HEK293 (cell line): ENCODE measurements at regions not wholly inside any gene's neighbourhood (a gene's known extent, or its start where the extent isn't known, plus 50 kb on each side); places are given as distances from the start of the nearest gene placed in this dataset.
A peak's percentile ranks its signal among the peaks of the same experiment; 100 is the strongest.

Source experiments
- AEBP2 ChIP-seq: fragments of 450-650 bp; formaldehyde crosslinking; IDR thresholded peaks from 2 replicates; pipeline ENCODE4 v1.5.1; 2016; ENCODE audit warnings: missing biosample characterization, missing genetic modification characterization, borderline replicate concordance
- ATF2 ChIP-seq: fragments of 450-650 bp; formaldehyde crosslinking; IDR thresholded peaks from 2 replicates; pipeline ENCODE4 v1.5.1; 2016; ENCODE audit warnings: missing biosample characterization, missing genetic modification characterization, low read depth
- PATZ1 ChIP-seq: fragments of 450-650 bp; formaldehyde crosslinking; IDR thresholded peaks from 2 replicates; pipeline ENCODE4 v1.5.1; 2016; ENCODE audit warnings: missing biosample characterization, missing genetic modification characterization
- PBX3 ChIP-seq: sonication (generic); formaldehyde crosslinking; IDR thresholded peaks from 2 replicates; pipeline ENCODE4 v1.8.1; 2022; ENCODE audit warnings: mild to moderate bottlenecking, moderate library complexity, missing genetic modification reagents
- PRDM10 ChIP-seq: fragments of 450-650 bp; formaldehyde crosslinking; IDR thresholded peaks from 2 replicates; pipeline ENCODE4 v1.5.1; 2016; ENCODE audit warnings: missing biosample characterization, missing genetic modification characterization
- SP7 ChIP-seq: fragments of 450-650 bp; formaldehyde crosslinking; IDR thresholded peaks from 2 replicates; pipeline ENCODE4 v1.5.1; 2016; ENCODE audit warnings: missing biosample characterization, missing genetic modification characterization
- TRIM28 ChIP-seq: IDR thresholded peaks from 2 replicates; pipeline ENCODE4 v1.6.1; 2011; ENCODE audit warnings: low read length, control low read depth, borderline replicate concordance
- ZFP41 ChIP-seq: fragments of 450-650 bp; formaldehyde crosslinking; IDR thresholded peaks from 2 replicates; pipeline ENCODE4 v1.5.1; 2016; ENCODE audit warnings: missing biosample characterization, missing genetic modification characterization, borderline replicate concordance
- ZNF146 ChIP-seq: fragments of 450-650 bp; formaldehyde crosslinking; IDR thresholded peaks from 2 replicates; pipeline ENCODE4 v1.5.1; 2016; ENCODE audit warnings: missing biosample characterization, missing genetic modification characterization
- ZNF157 ChIP-seq: fragments of 450-650 bp; formaldehyde crosslinking; IDR thresholded peaks from 2 replicates; pipeline ENCODE4 v1.5.1; 2016; ENCODE audit warnings: missing biosample characterization, missing genetic modification characterization
- ZNF175 ChIP-seq: fragments of 450-650 bp; formaldehyde crosslinking; IDR thresholded peaks from 2 replicates; pipeline ENCODE4 v1.5.1; 2016; ENCODE audit warnings: missing biosample characterization, missing genetic modification characterization
- ZNF18 ChIP-seq: fragments of 450-650 bp; formaldehyde crosslinking; IDR thresholded peaks from 2 replicates; pipeline ENCODE4 v1.5.1; 2016; ENCODE audit warnings: missing biosample characterization, missing genetic modification characterization
- ZNF26 ChIP-seq: fragments of 450-650 bp; formaldehyde crosslinking; IDR thresholded peaks from 2 replicates; pipeline ENCODE4 v1.5.1; 2016; ENCODE audit warnings: missing biosample characterization, missing genetic modification characterization
- ZNF311 ChIP-seq: fragments of 450-650 bp; formaldehyde crosslinking; IDR thresholded peaks from 2 replicates; pipeline ENCODE4 v1.5.1; 2017; ENCODE audit warnings: missing biosample characterization, missing genetic modification characterization, borderline replicate concordance
- ZNF341 ChIP-seq: fragments of 450-650 bp; formaldehyde crosslinking; IDR thresholded peaks from 2 replicates; pipeline ENCODE4; 2016; ENCODE audit warnings: low read depth, missing biosample characterization, missing genetic modification characterization
- ZNF473 ChIP-seq: fragments of 450-650 bp; formaldehyde crosslinking; IDR thresholded peaks from 2 replicates; pipeline ENCODE4 v1.5.1; 2017; ENCODE audit warnings: missing biosample characterization, missing genetic modification characterization
- ZNF488 ChIP-seq: fragments of 450-650 bp; formaldehyde crosslinking; IDR thresholded peaks from 2 replicates; pipeline ENCODE4 v1.5.1; 2016; ENCODE audit warnings: missing biosample characterization, missing genetic modification characterization
- ZNF549 ChIP-seq: fragments of 450-650 bp; IDR thresholded peaks from 2 replicates; pipeline ENCODE4 v1.5.1; 2018; ENCODE audit warnings: missing biosample characterization, missing genetic modification characterization, mild to moderate bottlenecking, inconsistent platforms, moderate library complexity
- ZNF585B ChIP-seq: fragments of 450-650 bp; formaldehyde crosslinking; IDR thresholded peaks from 2 replicates; pipeline ENCODE4 v1.5.1; 2016; ENCODE audit warnings: missing biosample characterization, missing genetic modification characterization
- ZNF654 ChIP-seq: fragments of 450-650 bp; formaldehyde crosslinking; IDR thresholded peaks from 2 replicates; pipeline ENCODE4 v1.5.1; 2016; ENCODE audit warnings: low read depth, missing biosample characterization, missing genetic modification characterization
- ZNF701 ChIP-seq: fragments of 450-650 bp; formaldehyde crosslinking; IDR thresholded peaks from 2 replicates; pipeline ENCODE4 v1.5.1; 2016; ENCODE audit warnings: missing biosample characterization, missing genetic modification characterization
- ZNF747 ChIP-seq: fragments of 450-650 bp; formaldehyde crosslinking; IDR thresholded peaks from 2 replicates; pipeline ENCODE4 v1.5.1; 2016; ENCODE audit warnings: missing biosample characterization, missing genetic modification characterization
- ZNF843 ChIP-seq: fragments of 450-650 bp; formaldehyde crosslinking; IDR thresholded peaks from 2 replicates; pipeline ENCODE4 v1.5.1; 2016; ENCODE audit warnings: missing biosample characterization, missing genetic modification characterization

GRCh38 chr13:87123987-87124784 is 547.0 kb upstream of the SLITRK5 start (continued):
- TF ChIP-seq PATZ1 (tag by site-specific recombination) (peak; percentile 52), ZNF146 (tag by site-specific recombination) (peak; percentile 46; the same call in 1 of the 2 replicates), ZFP41 (tag by site-specific recombination) (no peak), TRIM28 (peak; percentile 99), ZNF585B (tag by site-specific recombination) (no peak), ZNF654 (peak; percentile 4; the same call in 1 of the 2 replicates), ZNF18 (tag by site-specific recombination) (peak; percentile 92), ATF2 (tag by site-specific recombination) (peak; percentile 91), PRDM10 (tag by site-specific recombination) (no peak), SP7 (peak; percentile 98), ZNF175 (tag by site-specific recombination) (no peak), ZNF26 (no peak), AEBP2 (tag by site-specific recombination) (no peak), ZNF549 (tag by site-specific recombination) (no peak), ZNF311 (tag by site-specific recombination) (no peak), ZNF701 (tag by site-specific recombination) (no peak), ZNF747 (tag by site-specific recombination) (no peak), ZNF488 (peak; percentile 88; the same call in 1 of the 2 replicates), PBX3 (CRISPR knock-in tag) (no peak), ZNF843 (peak; percentile 91), ZNF473 (tag by site-specific recombination) (no peak), ZNF157 (no peak), ZNF341 (peak; percentile 44; the same call in 1 of the 2 replicates)
